ENCODE measurements at regions not wholly inside any gene's neighbourhood (a gene's known extent, or its start where the extent isn't known, plus 50 kb on each side); places are given as distances from the start of the nearest gene placed in this dataset.

DNA sequence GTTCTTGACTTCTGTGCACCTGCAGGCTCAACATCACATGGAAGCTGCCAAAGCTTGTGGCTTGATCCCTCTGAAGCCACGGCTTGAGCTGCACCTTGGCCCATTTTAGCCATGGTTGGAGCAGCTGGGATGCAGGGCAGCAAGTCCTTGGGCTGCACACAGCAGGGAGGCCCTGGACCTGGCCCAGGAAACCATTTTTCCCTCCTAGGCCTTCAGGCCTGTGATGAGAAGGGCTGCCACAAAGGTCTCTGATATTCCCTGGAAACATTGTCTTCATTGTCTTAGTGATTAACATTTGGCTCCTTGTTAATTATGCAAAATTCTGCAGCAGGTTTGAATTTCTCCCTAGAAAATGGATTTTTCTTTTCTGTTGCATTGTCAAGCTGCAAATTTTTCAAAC, 394.1 kb upstream of the FAR2 start:
- no peak for TF ChIP-seq POLR2A (IDR thresholded peaks at IDR 0.05)
- TF ChIP-seq, protein P1, sequence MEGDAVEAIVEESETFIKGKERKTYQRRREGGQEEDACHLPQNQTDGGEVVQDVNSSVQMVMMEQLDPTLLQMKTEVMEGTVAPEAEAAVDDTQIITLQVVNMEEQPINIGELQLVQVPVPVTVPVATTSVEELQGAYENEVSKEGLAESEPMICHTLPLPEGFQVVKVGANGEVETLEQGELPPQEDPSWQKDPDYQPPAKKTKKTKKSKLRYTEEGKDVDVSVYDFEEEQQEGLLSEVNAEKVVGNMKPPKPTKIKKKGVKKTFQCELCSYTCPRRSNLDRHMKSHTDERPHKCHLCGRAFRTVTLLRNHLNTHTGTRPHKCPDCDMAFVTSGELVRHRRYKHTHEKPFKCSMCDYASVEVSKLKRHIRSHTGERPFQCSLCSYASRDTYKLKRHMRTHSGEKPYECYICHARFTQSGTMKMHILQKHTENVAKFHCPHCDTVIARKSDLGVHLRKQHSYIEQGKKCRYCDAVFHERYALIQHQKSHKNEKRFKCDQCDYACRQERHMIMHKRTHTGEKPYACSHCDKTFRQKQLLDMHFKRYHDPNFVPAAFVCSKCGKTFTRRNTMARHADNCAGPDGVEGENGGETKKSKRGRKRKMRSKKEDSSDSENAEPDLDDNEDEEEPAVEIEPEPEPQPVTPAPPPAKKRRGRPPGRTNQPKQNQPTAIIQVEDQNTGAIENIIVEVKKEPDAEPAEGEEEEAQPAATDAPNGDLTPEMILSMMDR (IDR thresholded peaks at IDR 0.05) = no peak
